A549 (cell line): ENCODE measurements at regions not wholly inside any gene's neighbourhood (a gene's known extent, or its start where the extent isn't known, plus 50 kb on each side); places are given as distances from the start of the nearest gene placed in this dataset.

Source experiments
- CTCF ChIP-seq: fragments of >200 bp; sonication (Bioruptor Twin); formaldehyde crosslinking; IDR thresholded peaks from 3 replicates; pipeline ENCODE4 v1.5.1; 2016
- EP300 ChIP-seq, 2 experiments: fragments of >200 bp; sonication (Bioruptor Twin); formaldehyde crosslinking; IDR thresholded peaks; 2 replicates in 1 of 2; 3 replicates in 1 of 2; pipeline ENCODE4 v1.6.1; 2016 to 2017
- HEYL ChIP-seq: fragments of 250-450 bp; sonication (Bioruptor Pico); IDR thresholded peaks from 2 replicates; pipeline ENCODE4 v1.8.0; 2021; ENCODE audit warnings: mild to moderate bottlenecking, moderate library complexity
- JUN ChIP-seq, 2 experiments: fragments of >200 bp; sonication (Bioruptor Twin); formaldehyde crosslinking; IDR thresholded peaks; 2 replicates in 1 of 2; 3 replicates in 1 of 2; pipeline ENCODE4 v1.6.1; 2016 to 2017
- KDM5A ChIP-seq: fragments of 200-600 bp; sonication (generic); IDR thresholded peaks from 2 replicates; pipeline ENCODE4 v1.6.1; 2016; ENCODE audit warnings: antibody characterized with exemption, mild to moderate bottlenecking
- MAFK ChIP-seq: fragments of 450-650 bp; IDR thresholded peaks from 2 replicates; pipeline ENCODE4 v1.6.1; 2014; ENCODE audit not compliant: partially characterized antibody
- MAZ ChIP-seq: fragments of 150-350 bp; IDR thresholded peaks from 2 replicates; pipeline ENCODE4 v1.6.1; 2014; ENCODE audit warnings: antibody characterized with exemption, low read depth, low read length, borderline replicate concordance
- POLR2A ChIP-seq: IDR thresholded peaks from 2 replicates; pipeline ENCODE4 v1.6.1; 2012; ENCODE audit warnings: mild to moderate bottlenecking, low read length
- RAD21 ChIP-seq, 2 experiments: fragments of >200 bp in 1 of 2; sonication (Bioruptor Twin) in 1 of 2; formaldehyde crosslinking in 1 of 2; IDR thresholded peaks in 1 of 2; conservative IDR thresholded peaks in 1 of 2; 2 replicates in 1 of 2; 3 replicates in 1 of 2; pipeline ENCODE4 v1.6.1; 2012 to 2018; ENCODE audit warnings: inconsistent platforms in 1 of 2
- RFX5 ChIP-seq: fragments of 450-650 bp; IDR thresholded peaks from 2 replicates; pipeline ENCODE4 v1.7.1; 2014; ENCODE audit warnings: antibody characterized with exemption, mild to moderate bottlenecking, moderate library complexity
- SREBF2 ChIP-seq: fragments of 450-650 bp; IDR thresholded peaks from 2 replicates; pipeline ENCODE4 v1.6.1; 2014; ENCODE audit warnings: mild to moderate bottlenecking, moderate library complexity
- TF ChIP-seq, protein P1 (sequence below): fragments of 200-600 bp; sonication (generic); IDR thresholded peaks from 2 replicates; pipeline ENCODE4 v1.6.1; 2016; ENCODE audit warnings: antibody characterized with exemption, mild to moderate bottlenecking, moderate library complexity
- TF ChIP-seq, protein P2 (sequence below): fragments of 150-350 bp; IDR thresholded peaks from 2 replicates; pipeline ENCODE4 v1.6.1; 2014; ENCODE audit warnings: low read depth, mild to moderate bottlenecking, low read length
- TF ChIP-seq, protein P3 (sequence below): IDR thresholded peaks from 2 replicates; pipeline ENCODE4 v1.6.1; 2012

DNA sequence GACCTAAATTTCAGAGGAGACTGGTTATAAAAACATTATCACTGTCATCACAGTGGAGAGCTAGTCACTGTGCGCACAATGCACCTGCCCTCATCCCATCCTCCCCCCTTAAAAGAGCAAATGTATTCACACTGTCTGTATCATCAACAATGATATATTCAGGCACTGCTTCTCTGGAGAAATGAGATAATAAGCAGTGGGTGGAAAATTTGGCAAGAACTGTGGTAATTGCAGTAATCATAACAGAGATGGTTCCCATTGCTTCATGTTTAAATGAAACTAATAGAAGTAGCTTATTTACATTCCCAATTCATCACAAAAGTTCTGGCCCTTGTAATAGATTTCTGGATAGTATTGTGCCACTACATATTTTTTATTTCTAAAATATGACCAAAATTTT lies 867.4 kb upstream of the ADGRL2 start:
- TF ChIP-seq RAD21 (conservative IDR thresholded peaks at IDR 0.05 in 1 of 2, IDR thresholded peaks at IDR 0.05 in 1 of 2) (no peak), CTCF (no peak), MAFK (no peak), POLR2A (no peak), JUN (IDR thresholded peaks at IDR 0.05) (no peak), KDM5A (no peak), MAZ (no peak), EP300 (IDR thresholded peaks at IDR 0.05) (no peak), HEYL (CRISPR knock-in tag) (no peak), SREBF2 (no peak), RFX5 (no peak)
- TF ChIP-seq, protein P1, sequence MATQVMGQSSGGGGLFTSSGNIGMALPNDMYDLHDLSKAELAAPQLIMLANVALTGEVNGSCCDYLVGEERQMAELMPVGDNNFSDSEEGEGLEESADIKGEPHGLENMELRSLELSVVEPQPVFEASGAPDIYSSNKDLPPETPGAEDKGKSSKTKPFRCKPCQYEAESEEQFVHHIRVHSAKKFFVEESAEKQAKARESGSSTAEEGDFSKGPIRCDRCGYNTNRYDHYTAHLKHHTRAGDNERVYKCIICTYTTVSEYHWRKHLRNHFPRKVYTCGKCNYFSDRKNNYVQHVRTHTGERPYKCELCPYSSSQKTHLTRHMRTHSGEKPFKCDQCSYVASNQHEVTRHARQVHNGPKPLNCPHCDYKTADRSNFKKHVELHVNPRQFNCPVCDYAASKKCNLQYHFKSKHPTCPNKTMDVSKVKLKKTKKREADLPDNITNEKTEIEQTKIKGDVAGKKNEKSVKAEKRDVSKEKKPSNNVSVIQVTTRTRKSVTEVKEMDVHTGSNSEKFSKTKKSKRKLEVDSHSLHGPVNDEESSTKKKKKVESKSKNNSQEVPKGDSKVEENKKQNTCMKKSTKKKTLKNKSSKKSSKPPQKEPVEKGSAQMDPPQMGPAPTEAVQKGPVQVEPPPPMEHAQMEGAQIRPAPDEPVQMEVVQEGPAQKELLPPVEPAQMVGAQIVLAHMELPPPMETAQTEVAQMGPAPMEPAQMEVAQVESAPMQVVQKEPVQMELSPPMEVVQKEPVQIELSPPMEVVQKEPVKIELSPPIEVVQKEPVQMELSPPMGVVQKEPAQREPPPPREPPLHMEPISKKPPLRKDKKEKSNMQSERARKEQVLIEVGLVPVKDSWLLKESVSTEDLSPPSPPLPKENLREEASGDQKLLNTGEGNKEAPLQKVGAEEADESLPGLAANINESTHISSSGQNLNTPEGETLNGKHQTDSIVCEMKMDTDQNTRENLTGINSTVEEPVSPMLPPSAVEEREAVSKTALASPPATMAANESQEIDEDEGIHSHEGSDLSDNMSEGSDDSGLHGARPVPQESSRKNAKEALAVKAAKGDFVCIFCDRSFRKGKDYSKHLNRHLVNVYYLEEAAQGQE, result no peak
- TF ChIP-seq, protein P2, sequence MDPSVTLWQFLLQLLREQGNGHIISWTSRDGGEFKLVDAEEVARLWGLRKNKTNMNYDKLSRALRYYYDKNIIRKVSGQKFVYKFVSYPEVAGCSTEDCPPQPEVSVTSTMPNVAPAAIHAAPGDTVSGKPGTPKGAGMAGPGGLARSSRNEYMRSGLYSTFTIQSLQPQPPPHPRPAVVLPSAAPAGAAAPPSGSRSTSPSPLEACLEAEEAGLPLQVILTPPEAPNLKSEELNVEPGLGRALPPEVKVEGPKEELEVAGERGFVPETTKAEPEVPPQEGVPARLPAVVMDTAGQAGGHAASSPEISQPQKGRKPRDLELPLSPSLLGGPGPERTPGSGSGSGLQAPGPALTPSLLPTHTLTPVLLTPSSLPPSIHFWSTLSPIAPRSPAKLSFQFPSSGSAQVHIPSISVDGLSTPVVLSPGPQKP, result no peak
- TF ChIP-seq, protein P3, sequence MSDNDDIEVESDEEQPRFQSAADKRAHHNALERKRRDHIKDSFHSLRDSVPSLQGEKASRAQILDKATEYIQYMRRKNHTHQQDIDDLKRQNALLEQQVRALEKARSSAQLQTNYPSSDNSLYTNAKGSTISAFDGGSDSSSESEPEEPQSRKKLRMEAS, result no peak
